HepG2 (cell line): ENCODE measurements at regions not wholly inside any gene's neighbourhood (a gene's known extent, or its start where the extent isn't known, plus 50 kb on each side); places are given as distances from the start of the nearest gene placed in this dataset.

Experiments used
- ATAC-seq: fragments of 200-7000 bp; cut with Tn5 transposase; 3 replicates; pipeline ENCODE4 v1.9.1; 2020; ENCODE audit warnings: mild to moderate bottlenecking, moderate library complexity
- BruUV-seq: library from RNA; stranded (reverse); fragments of 400-500 nt; replicated peaks from 2 replicates; lab custom pipeline; 2021; lab: Mats Ljungman, UMichigan
- CTCF ChIA-PET: fragments of 300-600 bp; formaldehyde crosslinking; extraction: SDS; loops from one replicate; lab custom pipeline; 2021; ENCODE audit warnings: low total read pairs, inconsistent platforms, low intra/inter-chr PET ratio; lab: Yijun Ruan, JAX
- POLR2A ChIA-PET: fragments of 350-600 bp; sonication (Branson Sonifier 250); formaldehyde crosslinking; loops from one replicate; lab custom pipeline; 2020; ENCODE audit warnings: antibody characterized with exemption, inconsistent platforms; lab: Yijun Ruan, JAX
- DNase-seq: peaks from one replicate; pipeline ENCODE4 v3.0.0-alpha.2; 2015; ENCODE audit warnings: low spot score
- FAIRE-seq: peaks from 3 replicates; lab custom pipeline; 2011; peaks lifted over from hg19 to GRCh38; lab: Jason Lieb, UNC
- H2AFZ ChIP-seq: one replicate; pipeline ENCODE4 v1.6.1; 2011; ENCODE audit warnings: low read length, inconsistent platforms
- H3K27ac ChIP-seq: fragments of 300-600 bp; 3 replicates; pipeline ENCODE4 v1.8.0; 2011; ENCODE audit warnings: mixed run types, mild to moderate bottlenecking, mixed read lengths, low read length, inconsistent platforms; ENCODE audit not compliant: insufficient read depth; ENCODE audit errors: extremely low read length
- H3K27me3 ChIP-seq, 2 experiments: fragments of 200-600 bp in 1 of 2; 2 replicates in 1 of 2; 3 replicates in 1 of 2; pipeline versions ENCODE4 v1.6.0 to v1.8.0; 2011; ENCODE audit warnings: low read length in 2 of 2, mild to moderate bottlenecking in 2 of 2, moderate library complexity in 2 of 2, inconsistent platforms in 1 of 2; ENCODE audit not compliant: insufficient read depth in 2 of 2, control insufficient read depth in 1 of 2
- H3K36me3 ChIP-seq, 2 experiments: fragments of 200-600 bp in 1 of 2; replicated peaks in 1 of 2; 2 replicates in 1 of 2; 3 replicates in 1 of 2; pipeline versions ENCODE4 v1.5.1 to v1.8.0; 2011; ENCODE audit warnings: low read length in 2 of 2, inconsistent platforms in 1 of 2; ENCODE audit not compliant: insufficient read depth in 2 of 2, control insufficient read depth in 1 of 2
- H3K4me1 ChIP-seq: 2 replicates; pipeline ENCODE4 v1.5.1; 2012; ENCODE audit warnings: low read length, inconsistent platforms; ENCODE audit not compliant: insufficient read depth
- H3K4me2 ChIP-seq: 2 replicates; pipeline ENCODE4 v1.6.0; 2011; ENCODE audit warnings: low read depth, low read length, inconsistent platforms
- H3K4me3 ChIP-seq, 3 experiments: fragments of 200-600 bp in 1 of 3; sonication (generic), shearing (Covaris generic) in 1 of 3; replicated peaks in 1 of 3; 2 replicates each; pipeline ENCODE4 v1.5.1; 2011 to 2016; ENCODE audit warnings: low read length in 3 of 3, inconsistent platforms in 2 of 3, low read depth in 2 of 3, mild to moderate bottlenecking in 2 of 3, control low read depth in 1 of 3, mixed read lengths in 1 of 3; ENCODE audit not compliant: insufficient read depth in 1 of 3
- H3K79me2 ChIP-seq: one replicate; pipeline ENCODE4 v1.6.1; 2011; ENCODE audit warnings: low read length, inconsistent platforms; ENCODE audit not compliant: insufficient read depth
- H3K9ac ChIP-seq: 2 replicates; pipeline ENCODE4 v1.6.0; 2011; ENCODE audit warnings: mild to moderate bottlenecking, low read depth, low read length, inconsistent platforms; ENCODE audit not compliant: insufficient read depth
- H3K9me3 ChIP-seq: 2 replicates; pipeline ENCODE4 v1.5.1; 2012; ENCODE audit warnings: mild to moderate bottlenecking, low read length
- H4K20me1 ChIP-seq: 2 replicates; pipeline ENCODE4 v1.6.0; 2011; ENCODE audit warnings: inconsistent platforms, mild to moderate bottlenecking, low read length, moderate library complexity; ENCODE audit not compliant: insufficient read depth
- EZH2 ChIP-seq: conservative IDR thresholded peaks from 2 replicates; pipeline ENCODE4 v1.6.1; 2012; ENCODE audit warnings: mild to moderate bottlenecking, low read depth, low read length, moderate library complexity
- HNRNPK ChIP-seq: fragments of 200-400 bp; formaldehyde crosslinking; IDR thresholded peaks from 2 replicates; pipeline ENCODE4 v1.6.1; 2018; ENCODE audit warnings: low read length, low read depth, moderate library complexity, mild to moderate bottlenecking; ENCODE audit not compliant: poor library complexity, severe bottlenecking
- KLF16 ChIP-seq, 2 experiments: sonication (generic) in 1 of 2; formaldehyde crosslinking in 1 of 2; IDR thresholded peaks; 2 replicates each; pipeline versions ENCODE4 v1.6.1 to v1.8.0; 2016 to 2023; ENCODE audit warnings: missing genetic modification reagents in 2 of 2, missing compliant biosample characterization in 1 of 2
- MAZ ChIP-seq, 2 experiments: sonication (generic) in 1 of 2; formaldehyde crosslinking in 1 of 2; IDR thresholded peaks; 2 replicates each; pipeline versions ENCODE4 v1.5.0 to v1.6.1; 2012 to 2020; ENCODE audit warnings: low read depth in 2 of 2, mild to moderate bottlenecking in 2 of 2, borderline replicate concordance in 1 of 2, improper control_type of control experiment in 1 of 2, low read length in 1 of 2, missing genetic modification reagents in 1 of 2, moderate library complexity in 1 of 2
- ZBTB8A ChIP-seq: sonication (generic); formaldehyde crosslinking; IDR thresholded peaks from 2 replicates; pipeline ENCODE4 v1.4.0; 2020; ENCODE audit warnings: mild to moderate bottlenecking, low read depth, missing genetic modification reagents, borderline replicate concordance
- ZNF766 ChIP-seq: sonication (generic); formaldehyde crosslinking; IDR thresholded peaks from 2 replicates; pipeline ENCODE4 v1.5.0; 2020; ENCODE audit warnings: missing genetic modification reagents, borderline replicate concordance
- WGBS: methylation state at CpG from one replicate; pipeline ENCODE4 v1.1.6; 2017; ENCODE audit warnings: low lambda C conversion rate; 5-methylcytosine and 5-hydroxymethylcytosine counted together
- in situ Hi-C: cut with HindIII; loops from 2 replicates; pipeline ENCODE4 v1.10.0; 2017; ENCODE audit warnings: low pct_unique_long_range_greater_than_20kb; ENCODE audit not compliant: extremely low pct_ligation_motif_present
- intact Hi-C: fragments of 100-400 bp; cut with micrococcal nuclease; formaldehyde crosslinking; loops from one replicate; pipeline ENCODE4 v1.10.0; 2022; ENCODE audit not compliant: unreplicated experiment

DNA sequence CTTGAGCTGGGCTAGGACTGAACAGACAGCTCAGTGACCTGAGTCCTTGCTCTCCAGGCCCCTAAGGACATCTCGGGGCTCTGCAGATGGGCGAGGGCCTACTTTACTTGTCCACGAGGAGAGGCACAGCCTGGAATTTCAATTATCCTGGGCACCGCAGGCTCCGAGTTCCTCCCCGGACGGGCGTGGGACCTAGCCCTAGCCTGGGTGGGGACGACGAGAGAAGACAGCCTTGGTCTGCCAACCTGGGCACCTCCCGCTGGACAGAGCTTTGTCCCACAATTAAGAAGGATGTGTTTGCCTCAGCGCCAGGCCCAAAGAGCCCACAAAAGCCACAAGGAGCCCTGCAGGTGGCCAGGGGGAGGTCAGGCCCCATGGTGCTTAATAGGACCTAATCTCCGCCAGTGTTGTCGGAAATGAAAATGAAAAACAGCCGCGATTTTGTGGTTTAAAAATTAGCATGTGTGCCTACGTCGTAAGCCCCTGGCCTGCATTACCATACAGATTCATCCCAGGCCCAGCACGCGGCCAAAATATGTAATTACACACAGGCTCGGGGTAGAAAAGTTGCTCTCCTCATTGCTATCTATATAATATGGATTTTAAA is 51.4 kb upstream of the LHX1 start:
- TF ChIP-seq KLF16 (CRISPR knock-in tag; IDR thresholded peaks at IDR 0.05) (no peak), EZH2 (no peak), ZBTB8A (CRISPR knock-in tag) (no peak), HNRNPK (no peak), ZNF766 (CRISPR knock-in tag) (no peak), MAZ (IDR thresholded peaks at IDR 0.05; ENCODE audit: borderline replicate concordance, low read depth, low read length) (no peak), MAZ (CRISPR knock-in tag; IDR thresholded peaks at IDR 0.05; ENCODE audit: low read depth) (no peak)
- H3K27ac ChIP-seq: no peak overlapping the region
- WGBS: 53% methylated on average over 9 of the region's 21 CpGs
- H3K79me2 ChIP-seq: no peaks in the 10 kb centered on the region
- no TSS peak for BruUV-seq
- H3K4me1 ChIP-seq: no peaks in the 10 kb centered on the region
- H3K27me3 ChIP-seq: peaks cover 0 to 7% of the 10 kb centered on the region in 2 experiments; a peak in 3 of 5 replicates
- no peaks in the 10 kb centered on the region for H4K20me1 ChIP-seq
- in situ Hi-C loops (no loop called here), intact Hi-C loops (no loop called here)
- no peak for ATAC-seq
- CTCF ChIA-PET: no interaction called here
- FAIRE-seq: no peak
- no peaks in the 10 kb centered on the region for H3K36me3 ChIP-seq
- no peak overlapping the region for H3K4me2 ChIP-seq
- H3K9ac ChIP-seq: no peak overlapping the region
- no peak for DNase-seq
- H3K9me3 ChIP-seq: peaks cover 9% of the 10 kb centered on the region; the same call in 1 of the 2 replicates
- no peak overlapping the region for H3K4me3 ChIP-seq
- no peak overlapping the region for H2AFZ ChIP-seq
- POLR2A ChIA-PET: no interaction called here
